ENCODE measurements at regions not wholly inside any gene's neighbourhood (a gene's known extent, or its start where the extent isn't known, plus 50 kb on each side); places are given as distances from the start of the nearest gene placed in this dataset.
A peak's percentile ranks its signal among the peaks of the same experiment; 100 is the strongest.

- no peak for DNase-seq (ENCODE audit: low read depth)
- TF ChIP-seq POLR2A (IDR thresholded peaks at IDR 0.05; ENCODE audit: extremely low read depth, insufficient read length) (no peak), CTCF (IDR thresholded peaks at IDR 0.05; ENCODE audit: low read depth, low read length) (no peak), MAX (IDR thresholded peaks at IDR 0.05; ENCODE audit: low read depth, low read length) (no peak), MYC (IDR thresholded peaks at IDR 0.05; ENCODE audit: low read depth, low read length) (no peak)
- no peak overlapping the region for H3K4me3 ChIP-seq (ENCODE audit: low read depth, low read length)
Measured at GRCh38 chr6:113347436-113347835, 509.7 kb upstream of the MARCKS start.

- no peak for DNase-seq (ENCODE audit: low read depth)
- TF ChIP-seq CTCF (IDR thresholded peaks at IDR 0.05; ENCODE audit: low read depth, low read length), result no peak
- no peak for TF ChIP-seq MYC (IDR thresholded peaks at IDR 0.05; ENCODE audit: low read depth, low read length)
- TF ChIP-seq POLR2A (IDR thresholded peaks at IDR 0.05; ENCODE audit: extremely low read depth, insufficient read length), result no peak
- no peak overlapping the region for H3K4me3 ChIP-seq (ENCODE audit: low read depth, low read length)
Measured at GRCh38 chr6:113350461-113350860, 506.7 kb upstream of the MARCKS start.

GRCh38 chr6:113351173-113351834 is 505.8 kb upstream of the MARCKS start:
- no peak overlapping the region for H3K4me3 ChIP-seq (ENCODE audit: low read depth, low read length)
- TF ChIP-seq POLR2A (IDR thresholded peaks at IDR 0.05; ENCODE audit: extremely low read depth, insufficient read length) (no peak), MYC (IDR thresholded peaks at IDR 0.05; ENCODE audit: low read depth, low read length) (no peak), CTCF (IDR thresholded peaks at IDR 0.05; ENCODE audit: low read depth, low read length) (no peak), MAX (IDR thresholded peaks at IDR 0.05; ENCODE audit: low read depth, low read length) (no peak)

GRCh38 chr6:113352029-113352801 is 504.9 kb upstream of the MARCKS start:
- no peak overlapping the region for H3K4me3 ChIP-seq (ENCODE audit: low read depth, low read length)
- DNase-seq (ENCODE audit: low read depth), result peak; percentile 48
- TF ChIP-seq POLR2A (IDR thresholded peaks at IDR 0.05; ENCODE audit: extremely low read depth, insufficient read length) (no peak), MYC (IDR thresholded peaks at IDR 0.05; ENCODE audit: low read depth, low read length) (no peak), MAX (IDR thresholded peaks at IDR 0.05; ENCODE audit: low read depth, low read length) (no peak), CTCF (IDR thresholded peaks at IDR 0.05; ENCODE audit: low read depth, low read length) (no peak)

More at GRCh38 chr6:113351173-113351834, 505.8 kb upstream of the MARCKS start:
- peak; percentile 3 for DNase-seq (ENCODE audit: low read depth)

GRCh38 chr6:113352831-113353230 is 504.3 kb upstream of the MARCKS start:
- TF ChIP-seq MYC (IDR thresholded peaks at IDR 0.05; ENCODE audit: low read depth, low read length) (no peak), POLR2A (IDR thresholded peaks at IDR 0.05; ENCODE audit: extremely low read depth, insufficient read length) (no peak), MAX (IDR thresholded peaks at IDR 0.05; ENCODE audit: low read depth, low read length) (no peak), CTCF (IDR thresholded peaks at IDR 0.05; ENCODE audit: low read depth, low read length) (no peak)
- DNase-seq (ENCODE audit: low read depth), result no peak
- no peak overlapping the region for H3K4me3 ChIP-seq (ENCODE audit: low read depth, low read length)

Data from NB4 (cell line).